DND-41 (cell line): ENCODE measurements at regions not wholly inside any gene's neighbourhood (a gene's known extent, or its start where the extent isn't known, plus 50 kb on each side); places are given as distances from the start of the nearest gene placed in this dataset.

Source experiments
- EZH2 ChIP-seq: IDR thresholded peaks from 3 replicates; pipeline ENCODE4 v1.6.1; 2012; ENCODE audit warnings: borderline replicate concordance, low read depth, mild to moderate bottlenecking, moderate library complexity, low read length, inconsistent platforms; ENCODE audit not compliant: severe bottlenecking
- TF ChIP-seq, protein P1 (sequence below): IDR thresholded peaks from 2 replicates; pipeline ENCODE4 v1.5.1; 2012; ENCODE audit warnings: borderline replicate concordance, low read length, moderate library complexity, mild to moderate bottlenecking; ENCODE audit not compliant: poor library complexity, severe bottlenecking; ENCODE audit errors: extremely low read depth

GRCh38 chr9:30382271-30382670 lies 2002.2 kb upstream of the ACO1 start:
- TF ChIP-seq, protein P1, sequence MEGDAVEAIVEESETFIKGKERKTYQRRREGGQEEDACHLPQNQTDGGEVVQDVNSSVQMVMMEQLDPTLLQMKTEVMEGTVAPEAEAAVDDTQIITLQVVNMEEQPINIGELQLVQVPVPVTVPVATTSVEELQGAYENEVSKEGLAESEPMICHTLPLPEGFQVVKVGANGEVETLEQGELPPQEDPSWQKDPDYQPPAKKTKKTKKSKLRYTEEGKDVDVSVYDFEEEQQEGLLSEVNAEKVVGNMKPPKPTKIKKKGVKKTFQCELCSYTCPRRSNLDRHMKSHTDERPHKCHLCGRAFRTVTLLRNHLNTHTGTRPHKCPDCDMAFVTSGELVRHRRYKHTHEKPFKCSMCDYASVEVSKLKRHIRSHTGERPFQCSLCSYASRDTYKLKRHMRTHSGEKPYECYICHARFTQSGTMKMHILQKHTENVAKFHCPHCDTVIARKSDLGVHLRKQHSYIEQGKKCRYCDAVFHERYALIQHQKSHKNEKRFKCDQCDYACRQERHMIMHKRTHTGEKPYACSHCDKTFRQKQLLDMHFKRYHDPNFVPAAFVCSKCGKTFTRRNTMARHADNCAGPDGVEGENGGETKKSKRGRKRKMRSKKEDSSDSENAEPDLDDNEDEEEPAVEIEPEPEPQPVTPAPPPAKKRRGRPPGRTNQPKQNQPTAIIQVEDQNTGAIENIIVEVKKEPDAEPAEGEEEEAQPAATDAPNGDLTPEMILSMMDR = no peak
- no peak for TF ChIP-seq EZH2
